ENCODE measurements at regions not wholly inside any gene's neighbourhood (a gene's known extent, or its start where the extent isn't known, plus 50 kb on each side); places are given as distances from the start of the nearest gene placed in this dataset.

GRCh38 chr3:176009256-176009655, 1150.1 kb downstream of the NAALADL2 start:
- Histone ChIP-seq H2AFZ (no peak overlapping the region), H3K4me3 (no peak overlapping the region), H3K27me3 (no peaks in the 10 kb centered on the region), H4K20me1 (ENCODE audit: insufficient read depth, poor library complexity, severe bottlenecking) (no peaks in the 10 kb centered on the region), H3K79me2 (no peaks in the 10 kb centered on the region), H3K36me3 (replicated peaks; ENCODE audit: insufficient read depth, low read depth) (no peaks in the 10 kb centered on the region), H3K9me3 (ENCODE audit: low read depth) (no peaks in the 10 kb centered on the region), H3K9me2 (replicated peaks; ENCODE audit: insufficient read depth) (no peaks in the 10 kb centered on the region), H3K4me1 (ENCODE audit: insufficient read depth) (no peaks in the 10 kb centered on the region), H3K27ac (no peak overlapping the region), H3K4me2 (no peak overlapping the region)
- DNase-seq (ENCODE audit: low spot score), result no peak
- TF ChIP-seq EZH2phosphoT487 (IDR thresholded peaks at IDR 0.05; ENCODE audit: low read depth, severe bottlenecking, unreplicated experiment) (no peak), CTCF (IDR thresholded peaks at IDR 0.05; ENCODE audit: poor library complexity) (no peak), EZH2 (IDR thresholded peaks at IDR 0.05; ENCODE audit: borderline replicate concordance) (no peak)
- 41% methylated on average over 1 of the region's 1 CpG for WGBS (ENCODE audit: low lambda C conversion rate, missing lambda C conversion rate)

GRCh38 chr3:176005564-176005963, 1146.4 kb downstream of the NAALADL2 start:
- H3K9me2 ChIP-seq (replicated peaks; ENCODE audit: insufficient read depth), result no peaks in the 10 kb centered on the region
- no peak overlapping the region for H2AFZ ChIP-seq

GRCh38 chr3:175989161-175989560, 1130.0 kb downstream of the NAALADL2 start:
- 100% methylated on average over 2 of the region's 2 CpGs for WGBS (ENCODE audit: low lambda C conversion rate, missing lambda C conversion rate)
- Histone ChIP-seq H3K27ac (no peak overlapping the region), H3K4me1 (ENCODE audit: insufficient read depth) (no peaks in the 10 kb centered on the region), H3K9me2 (replicated peaks; ENCODE audit: insufficient read depth) (no peaks in the 10 kb centered on the region), H2AFZ (no peak overlapping the region), H3K36me3 (replicated peaks; ENCODE audit: insufficient read depth, low read depth) (no peaks in the 10 kb centered on the region), H4K20me1 (ENCODE audit: insufficient read depth, poor library complexity, severe bottlenecking) (no peaks in the 10 kb centered on the region), H3K4me3 (no peak overlapping the region), H3K27me3 (no peaks in the 10 kb centered on the region), H3K79me2 (no peaks in the 10 kb centered on the region), H3K9me3 (ENCODE audit: low read depth) (no peaks in the 10 kb centered on the region), H3K4me2 (no peak overlapping the region)
- DNase-seq (ENCODE audit: low spot score), result no peak
- TF ChIP-seq EZH2phosphoT487 (IDR thresholded peaks at IDR 0.05; ENCODE audit: low read depth, severe bottlenecking, unreplicated experiment) (no peak), EZH2 (IDR thresholded peaks at IDR 0.05; ENCODE audit: borderline replicate concordance) (no peak), CTCF (IDR thresholded peaks at IDR 0.05; ENCODE audit: poor library complexity) (no peak)

More at GRCh38 chr3:176005564-176005963, 1146.4 kb downstream of the NAALADL2 start:
- Histone ChIP-seq H3K4me2 (no peak overlapping the region), H3K4me1 (ENCODE audit: insufficient read depth) (no peaks in the 10 kb centered on the region), H3K27me3 (no peaks in the 10 kb centered on the region), H3K9me3 (ENCODE audit: low read depth) (no peaks in the 10 kb centered on the region), H3K79me2 (no peaks in the 10 kb centered on the region), H4K20me1 (ENCODE audit: insufficient read depth, poor library complexity, severe bottlenecking) (no peaks in the 10 kb centered on the region), H3K36me3 (replicated peaks; ENCODE audit: insufficient read depth, low read depth) (no peaks in the 10 kb centered on the region), H3K4me3 (no peak overlapping the region), H3K27ac (no peak overlapping the region)
- 63% methylated on average over 1 of the region's 1 CpG for WGBS (ENCODE audit: low lambda C conversion rate, missing lambda C conversion rate)
- TF ChIP-seq EZH2 (IDR thresholded peaks at IDR 0.05; ENCODE audit: borderline replicate concordance) (no peak), CTCF (IDR thresholded peaks at IDR 0.05; ENCODE audit: poor library complexity) (no peak), EZH2phosphoT487 (IDR thresholded peaks at IDR 0.05; ENCODE audit: low read depth, severe bottlenecking, unreplicated experiment) (no peak)
- DNase-seq (ENCODE audit: low spot score), result no peak

- 93% methylated on average over 1 of the region's 1 CpG for WGBS (ENCODE audit: low lambda C conversion rate, missing lambda C conversion rate)
- no peaks in the 10 kb centered on the region for H3K9me2 ChIP-seq (replicated peaks; ENCODE audit: insufficient read depth)
- no peaks in the 10 kb centered on the region for H3K36me3 ChIP-seq (replicated peaks; ENCODE audit: insufficient read depth, low read depth)
- no peak for TF ChIP-seq EZH2phosphoT487 (IDR thresholded peaks at IDR 0.05; ENCODE audit: low read depth, severe bottlenecking, unreplicated experiment)
- TF ChIP-seq CTCF (IDR thresholded peaks at IDR 0.05; ENCODE audit: poor library complexity), result no peak
- no peak overlapping the region for H2AFZ ChIP-seq
- no peaks in the 10 kb centered on the region for H3K9me3 ChIP-seq (ENCODE audit: low read depth)
- DNase-seq (ENCODE audit: low spot score), result no peak
- H3K27me3 ChIP-seq, result no peaks in the 10 kb centered on the region
- H3K4me2 ChIP-seq, result no peak overlapping the region
- H3K27ac ChIP-seq, result no peak overlapping the region
- H3K79me2 ChIP-seq, result no peaks in the 10 kb centered on the region
- H3K4me3 ChIP-seq, result no peak overlapping the region
- no peaks in the 10 kb centered on the region for H4K20me1 ChIP-seq (ENCODE audit: insufficient read depth, poor library complexity, severe bottlenecking)
- no peaks in the 10 kb centered on the region for H3K4me1 ChIP-seq (ENCODE audit: insufficient read depth)
Observed at GRCh38 chr3:175988401-175988800, 1129.3 kb downstream of the NAALADL2 start.

Data from hepatocyte (in vitro differentiated cells).